NCI-H1694 (cell line): ENCODE measurements at regions not wholly inside any gene's neighbourhood (a gene's known extent, or its start where the extent isn't known, plus 50 kb on each side); places are given as distances from the start of the nearest gene placed in this dataset.

Experiments used
- DNase-seq: peaks from one replicate; lab custom pipeline; 2025; lab: John Stamatoyannopoulos, UW

GRCh38 chr5:58069846-58070245 lies 390.0 kb downstream of the PLK2 start:
- DNase-seq = no peak

- DNase-seq = no peak
Measured at GRCh38 chr5:58069016-58069705, 390.7 kb downstream of the PLK2 start.

- DNase-seq = no peak
Measured at GRCh38 chr5:58066557-58066956, 393.3 kb downstream of the PLK2 start.

DNA sequence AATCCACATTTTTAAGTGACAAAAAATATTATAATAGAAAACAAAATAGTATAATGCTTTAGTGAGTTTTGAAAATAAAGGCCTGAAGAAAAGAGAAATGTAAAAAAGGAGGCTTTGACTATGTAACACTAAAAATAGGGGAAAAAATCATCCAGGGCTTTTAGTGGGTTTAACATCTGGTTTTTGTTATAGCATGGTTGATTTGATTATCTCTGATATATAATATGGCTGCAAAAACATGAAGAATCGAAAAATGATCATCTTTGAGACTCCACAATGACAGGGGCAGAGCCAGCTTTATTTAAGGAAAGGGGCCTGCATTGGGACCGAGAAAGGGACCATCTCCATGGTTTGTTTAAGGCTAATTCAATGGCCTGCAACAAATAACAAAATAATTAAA lies 393.8 kb downstream of the PLK2 start:
- DNase-seq = no peak

DNA sequence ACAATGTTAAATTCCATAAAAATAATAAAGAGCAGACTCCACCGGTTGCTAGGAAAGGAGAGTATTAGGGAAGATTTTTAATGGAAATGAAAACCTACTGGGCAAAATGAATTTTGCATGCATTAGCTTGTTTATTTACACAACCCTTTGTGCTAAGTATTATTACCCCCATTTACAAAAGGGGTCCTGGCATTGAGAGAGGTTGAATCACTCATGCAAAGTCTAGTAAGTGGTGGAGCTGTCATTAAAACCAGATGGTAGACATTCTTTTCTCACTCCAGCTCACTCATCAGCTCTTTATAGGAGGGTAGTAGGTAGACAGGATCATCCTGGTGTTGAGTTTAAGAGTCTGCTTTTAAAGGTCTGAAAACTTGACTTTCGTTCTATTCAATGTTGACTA lies 395.1 kb downstream of the PLK2 start:
- peak; percentile 1 for DNase-seq

- no peak for DNase-seq
Measured at GRCh38 chr5:58060996-58061395, 398.9 kb downstream of the PLK2 start.

DNA sequence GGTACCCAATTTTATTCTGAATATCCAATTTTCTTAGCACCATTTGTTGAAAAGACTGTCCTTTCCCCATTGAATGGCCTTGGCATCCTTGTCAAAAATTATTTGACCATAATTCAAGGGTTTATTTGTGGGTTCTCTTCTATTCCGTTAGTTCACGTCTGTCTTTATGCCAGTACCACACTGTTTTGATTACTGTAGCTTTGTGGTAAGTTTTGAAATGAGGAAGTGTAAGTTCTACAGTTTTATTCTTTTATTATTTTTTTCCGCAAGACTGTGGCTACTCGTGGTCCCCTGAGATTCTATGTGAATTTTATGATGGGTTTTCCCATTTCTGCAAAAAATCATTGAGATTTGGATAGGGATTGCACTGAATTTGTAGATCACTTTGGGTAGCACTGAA lies 402.6 kb downstream of the PLK2 start:
- DNase-seq = no peak

DNA sequence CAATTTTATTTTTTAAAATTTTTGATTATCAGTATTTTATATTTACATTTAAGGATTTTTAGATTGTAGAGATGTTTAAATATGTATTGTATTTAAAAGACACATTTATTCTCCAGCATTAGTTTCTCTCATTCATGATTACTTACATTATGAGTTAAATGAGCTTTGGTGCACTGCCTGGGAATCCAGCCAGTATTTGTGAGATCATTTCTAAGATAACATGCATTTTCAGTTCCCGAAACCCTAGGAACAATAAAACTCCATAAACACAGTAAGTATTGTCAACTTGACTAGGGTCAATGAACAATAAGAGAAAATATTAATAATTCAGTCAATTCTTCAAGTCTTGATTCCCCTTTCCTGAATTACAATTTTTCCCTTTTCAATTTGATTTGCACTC lies 403.3 kb downstream of the PLK2 start:
- no peak for DNase-seq

DNA sequence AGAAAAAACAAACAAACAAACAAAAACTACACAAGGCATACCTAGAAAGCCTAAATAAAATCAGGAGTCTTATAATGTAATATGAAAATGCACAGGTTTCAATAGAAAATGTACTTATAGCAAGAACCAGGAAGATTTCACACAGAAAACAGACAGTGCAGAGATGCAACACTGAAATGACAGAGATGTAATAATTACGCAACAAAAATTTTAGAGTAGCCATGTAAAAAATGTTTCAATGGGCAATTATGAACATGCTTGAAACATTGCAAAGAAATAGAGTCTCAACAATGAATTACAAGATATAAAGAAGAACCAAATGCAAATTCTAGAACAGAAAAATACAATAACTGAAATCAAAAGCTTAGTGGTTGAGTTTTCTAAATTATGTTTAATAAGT lies 405.9 kb downstream of the PLK2 start:
- no peak for DNase-seq

GRCh38 chr5:58048954-58049353 lies 410.9 kb downstream of the PLK2 start:
- DNase-seq = no peak

- DNase-seq = no peak
Measured at GRCh38 chr5:58048185-58048925, 411.5 kb downstream of the PLK2 start.

- no peak for DNase-seq
Measured at GRCh38 chr5:58046371-58046770, 413.5 kb downstream of the PLK2 start.

DNA sequence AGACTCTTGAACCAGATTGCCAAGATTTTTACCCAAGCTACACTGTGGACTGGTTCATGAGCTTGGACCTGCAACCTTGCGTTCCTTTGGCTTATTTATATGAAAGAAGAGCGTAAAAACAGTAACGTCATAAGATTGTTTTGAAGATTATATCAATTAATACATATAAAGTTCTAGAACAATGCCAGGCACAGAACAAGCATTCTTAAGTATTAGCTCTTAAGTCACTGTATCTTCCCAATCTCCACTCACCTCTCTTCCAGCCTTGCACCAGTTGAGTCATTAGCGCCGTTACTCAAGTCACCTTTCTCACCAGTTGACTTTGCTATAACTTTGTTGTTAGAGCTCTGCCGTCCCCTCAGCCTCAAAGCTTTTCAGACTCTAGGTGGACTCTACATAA lies 415.7 kb downstream of the PLK2 start:
- no peak for DNase-seq

- no peak for DNase-seq
Measured at GRCh38 chr5:58043032-58043945, 416.6 kb downstream of the PLK2 start.

DNA sequence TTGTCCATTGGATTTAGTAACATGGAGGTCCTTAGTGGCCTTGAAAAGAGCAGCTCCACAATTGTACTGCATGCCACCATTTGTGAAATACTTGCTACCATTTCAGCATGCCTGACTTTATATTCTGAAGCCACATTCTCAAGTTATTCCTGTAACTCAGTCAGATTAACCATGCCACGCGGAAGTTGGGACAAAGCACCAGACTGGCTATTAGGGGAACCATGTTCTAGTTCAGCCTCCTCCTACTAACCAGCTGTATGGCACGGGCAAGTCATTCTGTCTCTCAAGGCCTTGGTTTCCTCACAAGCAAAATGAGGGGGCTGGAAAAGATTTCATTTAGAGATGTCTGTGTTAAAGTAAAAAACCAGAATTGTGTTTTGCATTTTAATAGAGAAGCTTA lies 418.0 kb downstream of the PLK2 start:
- no peak for DNase-seq

DNA sequence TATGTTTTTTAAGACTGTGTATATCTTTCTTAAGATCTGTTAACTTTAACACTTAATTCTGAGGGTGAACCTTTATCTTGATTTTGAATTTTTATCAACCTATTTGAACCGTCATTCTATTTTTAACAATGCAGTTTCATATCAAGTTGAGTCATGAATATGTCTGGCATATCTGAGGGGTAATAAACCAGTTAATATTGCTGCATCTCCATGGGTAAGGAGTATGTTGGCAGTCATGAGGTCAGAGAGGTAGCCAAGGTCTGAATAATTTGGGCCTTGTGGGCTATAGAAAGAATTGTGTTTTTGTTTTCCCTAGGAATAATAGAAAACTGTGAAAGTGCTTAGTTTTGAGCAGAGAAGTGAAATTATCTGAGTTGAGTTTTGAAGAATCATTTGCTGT lies 419.0 kb downstream of the PLK2 start:
- no peak for DNase-seq

DNA sequence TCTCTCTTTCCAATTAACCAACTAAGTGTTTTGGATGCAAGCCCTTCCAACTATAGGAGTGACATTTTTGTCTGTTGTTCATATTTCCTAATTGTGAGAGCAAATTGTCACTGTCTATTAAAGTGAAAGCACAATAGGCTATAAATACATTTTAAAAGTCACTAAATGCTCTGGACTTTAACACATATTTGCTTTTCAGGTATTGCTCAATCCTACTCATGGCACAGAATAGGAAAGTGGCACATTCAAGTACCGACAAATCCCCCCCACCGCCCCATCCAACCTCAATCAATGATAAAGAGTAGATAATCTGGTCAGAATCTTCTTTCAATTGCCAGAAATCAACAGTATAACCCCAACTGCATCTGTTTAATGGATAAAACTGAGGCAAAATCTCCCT lies 419.8 kb downstream of the PLK2 start:
- no peak for DNase-seq

- no peak for DNase-seq
Measured at GRCh38 chr5:58037899-58038298, 422.0 kb downstream of the PLK2 start.

- DNase-seq = no peak
Measured at GRCh38 chr5:58025809-58026208, 434.1 kb downstream of the PLK2 start.

DNA sequence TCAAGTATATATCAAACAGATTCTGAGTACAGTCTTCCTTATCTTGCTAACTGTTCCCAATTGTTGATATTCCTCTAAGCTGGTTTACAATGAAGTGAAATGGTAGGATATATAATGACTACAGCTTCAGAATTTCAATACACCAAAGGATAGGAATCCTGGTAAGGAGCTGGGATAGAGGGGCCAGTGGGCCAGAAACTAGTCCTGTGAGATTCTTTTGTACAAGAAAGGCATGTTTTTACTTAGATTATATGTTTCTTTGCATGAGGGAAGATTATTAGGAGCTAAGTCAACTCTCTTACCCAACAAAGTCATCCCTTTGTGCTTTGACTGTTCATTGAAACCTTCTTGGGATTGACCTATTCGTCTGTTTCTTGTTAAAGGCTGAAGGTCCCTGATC lies 435.7 kb downstream of the PLK2 start:
- DNase-seq = no peak

DNA sequence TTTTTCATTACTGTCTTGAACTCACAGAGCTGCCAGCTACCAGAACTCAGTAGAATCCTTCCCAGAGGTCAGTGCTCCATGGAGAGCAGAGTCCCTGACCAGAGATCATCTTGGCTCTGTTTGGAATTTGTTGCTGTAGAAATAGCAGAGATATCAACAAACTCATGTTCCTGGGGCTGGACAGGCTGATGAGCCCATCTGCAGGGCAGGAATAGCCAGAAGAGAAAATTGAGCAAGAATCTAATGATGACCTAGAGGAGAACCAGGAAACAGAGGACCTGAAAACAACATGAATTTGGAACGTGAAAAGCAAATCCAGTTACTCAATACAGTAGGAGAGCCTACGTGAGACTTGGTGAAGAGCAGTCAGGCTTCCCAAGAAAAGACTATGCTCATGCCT lies 437.8 kb downstream of the PLK2 start:
- no peak for DNase-seq

GRCh38 chr5:58021466-58021865 lies 438.4 kb downstream of the PLK2 start:
- no peak for DNase-seq

GRCh38 chr5:58019614-58020013 lies 440.3 kb downstream of the PLK2 start:
- DNase-seq = no peak
